PC-3 (cell line): ENCODE measurements at regions not wholly inside any gene's neighbourhood (a gene's known extent, or its start where the extent isn't known, plus 50 kb on each side); places are given as distances from the start of the nearest gene placed in this dataset.

Source experiments
- ATAC-seq: fragments of 200-7000 bp; cut with Tn5 transposase; 2 replicates; pipeline ENCODE4 v1.9.1; 2020; ENCODE audit warnings: mild to moderate bottlenecking, moderate library complexity
- BruUV-seq: library from RNA; stranded (reverse); fragments of 400-500 nt; replicated peaks from 2 replicates; lab custom pipeline; 2021; lab: Mats Ljungman, UMichigan
- CTCF ChIA-PET: fragments of 300-600 bp; sonication (Branson Sonifier 250); formaldehyde crosslinking; loops from one replicate; lab custom pipeline; 2022; ENCODE audit warnings: antibody characterized with exemption; lab: Charles Lee
- POLR2A ChIA-PET: fragments of 300-600 bp; sonication (Branson Sonifier 250); formaldehyde crosslinking; loops from one replicate; lab custom pipeline; 2022; ENCODE audit warnings: antibody characterized with exemption; ENCODE audit not compliant: unreplicated experiment; lab: Charles Lee
- DNase-seq: peaks from one replicate; pipeline ENCODE4 v3.0.0-alpha.2; 2015
- H2AFZ ChIP-seq: fragments of 300-600 bp; sonication (generic); 2 replicates; pipeline ENCODE4 v1.6.0; 2016; ENCODE audit warnings: antibody characterized with exemption, low read length
- H3F3A ChIP-seq: fragments of 300-600 bp; sonication (generic); one replicate; pipeline ENCODE4 v1.6.0; 2017; ENCODE audit warnings: antibody characterized with exemption, low read length, control low read depth, mild to moderate bottlenecking; ENCODE audit not compliant: unreplicated experiment
- H3K27ac ChIP-seq: fragments of 300-600 bp; sonication (generic); 2 replicates; pipeline ENCODE4 v1.5.1; 2016; ENCODE audit warnings: mild to moderate bottlenecking, low read length
- H3K27me3 ChIP-seq: fragments of 300-600 bp; sonication (generic); 2 replicates; pipeline ENCODE4 v1.6.1; 2016; ENCODE audit warnings: low read length, mixed read lengths
- H3K36me3 ChIP-seq: fragments of 300-600 bp; sonication (generic); 2 replicates; pipeline ENCODE4 v1.6.1; 2016; ENCODE audit warnings: low read depth, mixed run types, low read length, mixed read lengths
- H3K4me1 ChIP-seq: fragments of 300-600 bp; sonication (generic); 2 replicates; pipeline ENCODE4 v1.5.1; 2016; ENCODE audit warnings: low read length; ENCODE audit not compliant: insufficient read depth
- H3K4me2 ChIP-seq: fragments of 300-600 bp; sonication (generic); 2 replicates; pipeline ENCODE4 v1.6.0; 2016; ENCODE audit warnings: low read length
- H3K4me3 ChIP-seq: fragments of 300-600 bp; sonication (generic); 2 replicates; pipeline ENCODE4 v1.5.1; 2016; ENCODE audit warnings: mild to moderate bottlenecking, low read length, mixed read lengths
- H3K79me2 ChIP-seq: fragments of 300-600 bp; sonication (generic); 2 replicates; pipeline ENCODE4 v1.6.1; 2017; ENCODE audit warnings: low read length, mixed read lengths
- H3K9ac ChIP-seq: fragments of 300-600 bp; sonication (generic); 2 replicates; pipeline ENCODE4 v1.6.0; 2016; ENCODE audit warnings: mild to moderate bottlenecking, low read length
- H3K9me2 ChIP-seq: fragments of 300-600 bp; sonication (generic); replicated peaks from 2 replicates; pipeline ENCODE4 v1.6.1; 2016; ENCODE audit warnings: mixed run types, low read length, mixed read lengths
- H3K9me3 ChIP-seq: fragments of 300-600 bp; sonication (generic); 2 replicates; pipeline ENCODE4 v1.6.1; 2016; ENCODE audit warnings: low read length, mixed read lengths
- H4K20me1 ChIP-seq: fragments of 300-600 bp; sonication (generic); 2 replicates; pipeline ENCODE4 v1.6.1; 2016; ENCODE audit warnings: low read length, mixed read lengths
- CTCF ChIP-seq: fragments of 300-600 bp; sonication (generic); conservative IDR thresholded peaks from 2 replicates; pipeline ENCODE4 v1.5.1; 2017; ENCODE audit warnings: antibody characterized with exemption, low read depth, mild to moderate bottlenecking, low read length
- EZH2 ChIP-seq: fragments of 300-600 bp; sonication (generic); IDR thresholded peaks from one replicate; pipeline ENCODE4 v1.6.1; 2017; ENCODE audit warnings: antibody characterized with exemption, mild to moderate bottlenecking, low read length; ENCODE audit not compliant: unreplicated experiment
- EZH2phosphoT487 ChIP-seq: fragments of 300-600 bp; sonication (generic); IDR thresholded peaks from 2 replicates; pipeline ENCODE4 v1.6.1; 2018; ENCODE audit warnings: mild to moderate bottlenecking, antibody characterized with exemption, low read length, borderline replicate concordance
- intact Hi-C: fragments of 100-400 bp; cut with micrococcal nuclease; formaldehyde crosslinking; loops from 2 replicates; pipeline ENCODE4 v1.9.0; 2023

DNA sequence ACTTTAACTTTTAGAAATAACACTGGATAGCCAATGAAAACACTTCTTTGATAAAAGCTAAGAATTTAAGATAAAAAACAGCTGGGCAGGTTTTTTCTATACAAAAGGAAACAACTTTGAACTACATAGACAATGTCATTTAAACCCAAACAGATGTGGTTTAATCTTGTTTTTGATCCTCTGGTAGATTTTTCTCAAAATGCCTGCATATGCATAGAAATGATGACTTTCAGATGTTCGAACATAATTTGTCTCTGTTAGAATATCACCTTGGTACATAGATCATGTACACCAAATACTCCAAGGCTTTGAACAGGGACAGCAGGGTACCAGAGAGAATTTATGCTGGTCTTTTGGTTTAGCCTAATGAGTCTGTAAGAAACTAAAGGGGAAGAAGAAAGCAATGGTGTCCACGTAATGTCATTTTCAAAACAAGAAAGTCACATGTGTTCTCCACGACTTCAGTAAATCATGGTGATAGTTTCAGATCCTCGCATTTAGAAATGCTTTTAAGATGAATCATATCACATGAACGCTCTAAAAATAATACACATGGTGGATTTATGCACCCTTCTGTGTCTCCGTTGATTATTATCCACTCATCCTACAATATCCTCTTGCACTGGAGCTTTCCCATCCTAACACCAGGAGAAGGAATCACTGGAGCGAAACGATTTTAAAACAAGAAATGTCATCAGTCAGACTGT lies 160.1 kb upstream of the PDZRN3 start:
- ChIA-PET CTCF (no interaction called here), POLR2A (no interaction called here)
- no peak overlapping the region for H3K9ac ChIP-seq
- H3K9me2 ChIP-seq, result no peaks in the 10 kb centered on the region
- no peaks in the 10 kb centered on the region for H3K4me1 ChIP-seq
- H3K9me3 ChIP-seq, result peaks cover 12% of the 10 kb centered on the region; the same call in 1 of the 2 replicates
- no peaks in the 10 kb centered on the region for H3F3A ChIP-seq
- DNase-seq (no peak), ATAC-seq (no peak)
- TF ChIP-seq CTCF (no peak), EZH2phosphoT487 (no peak), EZH2 (no peak)
- intact Hi-C loops, result no loop called here
- H3K36me3 ChIP-seq, result no peaks in the 10 kb centered on the region
- H2AFZ ChIP-seq, result no peak overlapping the region
- no peak overlapping the region for H3K27ac ChIP-seq
- H3K4me2 ChIP-seq, result no peak overlapping the region
- BruUV-seq, result no TSS peak
- H4K20me1 ChIP-seq, result no peaks in the 10 kb centered on the region
- H3K4me3 ChIP-seq, result no peak overlapping the region
- no peaks in the 10 kb centered on the region for H3K79me2 ChIP-seq
- H3K27me3 ChIP-seq, result no peaks in the 10 kb centered on the region

- ATAC-seq (no peak), DNase-seq (no peak)
- Histone ChIP-seq H3K4me2 (no peak overlapping the region), H3K79me2 (no peaks in the 10 kb centered on the region), H3K4me1 (no peaks in the 10 kb centered on the region), H2AFZ (no peak overlapping the region), H3K27me3 (no peaks in the 10 kb centered on the region), H3K9ac (no peak overlapping the region), H3K27ac (no peak overlapping the region), H3F3A (no peaks in the 10 kb centered on the region), H3K9me2 (no peaks in the 10 kb centered on the region), H3K9me3 (peaks cover 12% of the 10 kb centered on the region; the same call in 1 of the 2 replicates), H4K20me1 (no peaks in the 10 kb centered on the region), H3K36me3 (no peaks in the 10 kb centered on the region), H3K4me3 (no peak overlapping the region)
- ChIA-PET CTCF (no interaction called here), POLR2A (no interaction called here)
- no TSS peak for BruUV-seq
- intact Hi-C loops, result no loop called here
- TF ChIP-seq CTCF (no peak), EZH2phosphoT487 (no peak), EZH2 (no peak)
These were observed 159.1 kb upstream of the PDZRN3 start for GRCh38 chr3:73783811-73784210.

GRCh38 chr3:73781541-73781940 lies 156.8 kb upstream of the PDZRN3 start:
- H3K9me2 ChIP-seq, result no peaks in the 10 kb centered on the region
- H3K9me3 ChIP-seq, result peaks cover 16% of the 10 kb centered on the region
- ChIA-PET POLR2A (no interaction called here), CTCF (no interaction called here)
- DNase-seq (no peak), ATAC-seq (no peak)
- no peak overlapping the region for H3K27ac ChIP-seq
- no peak overlapping the region for H3K9ac ChIP-seq
- no peaks in the 10 kb centered on the region for H3K79me2 ChIP-seq
- H2AFZ ChIP-seq, result no peak overlapping the region
- no peak overlapping the region for H3K4me2 ChIP-seq
- intact Hi-C loops, result no loop called here
- H3K4me3 ChIP-seq, result no peak overlapping the region
- no peaks in the 10 kb centered on the region for H3K36me3 ChIP-seq
- H3F3A ChIP-seq, result no peaks in the 10 kb centered on the region
- H3K4me1 ChIP-seq, result no peaks in the 10 kb centered on the region
- TF ChIP-seq EZH2phosphoT487 (no peak), CTCF (no peak), EZH2 (no peak)
- H3K27me3 ChIP-seq, result no peaks in the 10 kb centered on the region
- no peaks in the 10 kb centered on the region for H4K20me1 ChIP-seq
- no TSS peak for BruUV-seq
